ENCODE measurements at regions not wholly inside any gene's neighbourhood (a gene's known extent, or its start where the extent isn't known, plus 50 kb on each side); places are given as distances from the start of the nearest gene placed in this dataset.
"Not testable (repeated sequence)": the region's sequence is repeated elsewhere in the genome, so short reads cannot be mapped to it uniquely, and the experiment has no call there.

- not testable (repeated sequence) for TF ChIP-seq CTCF (IDR thresholded peaks at IDR 0.05; ENCODE audit: poor library complexity); EZH2phosphoT487 (IDR thresholded peaks at IDR 0.05; ENCODE audit: low read depth, severe bottlenecking, unreplicated experiment)
Measured at GRCh38 chr14:100000398-100000797, 64.8 kb upstream of the EVL start.

Measured in hepatocyte (in vitro differentiated cells).